GM19324 (cell line): ENCODE measurements at regions not wholly inside any gene's neighbourhood (a gene's known extent, or its start where the extent isn't known, plus 50 kb on each side); places are given as distances from the start of the nearest gene placed in this dataset.
A peak's percentile ranks its signal among the peaks of the same experiment; 100 is the strongest.

Experiments
- ATAC-seq: cut with Tn5 transposase; IDR thresholded peaks from one replicate; pipeline ENCODE4 v1.9.1; 2021; ENCODE audit warnings: mild to moderate bottlenecking, moderate library complexity; ENCODE audit not compliant: unreplicated experiment, low FRiP score

- ATAC-seq = no peak
Observed at GRCh38 chr4:100130964-100131363, 59.3 kb downstream of the DDIT4L start.

DNA sequence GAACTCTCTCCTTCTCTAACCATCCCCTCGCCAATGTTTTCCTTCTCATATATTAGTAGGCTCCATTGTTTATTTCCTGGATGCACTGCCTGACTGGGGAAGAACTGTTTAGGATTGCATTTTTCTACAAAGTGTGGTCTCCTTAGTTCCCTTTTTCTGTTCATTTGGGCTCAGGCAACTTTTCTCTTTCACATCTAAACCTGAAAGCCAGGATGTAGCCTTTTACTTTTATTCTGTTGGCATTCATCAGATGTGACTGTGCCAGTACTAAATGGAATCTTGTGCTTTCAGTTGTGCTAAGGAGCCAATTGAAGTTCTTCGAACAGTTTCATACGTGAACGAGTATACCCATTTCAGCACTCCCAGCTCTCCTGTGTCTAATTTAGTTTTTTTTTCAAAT, 59.8 kb downstream of the DDIT4L start:
- ATAC-seq = no peak

GRCh38 chr4:100129774-100130173, 60.5 kb downstream of the DDIT4L start:
- no peak for ATAC-seq

DNA sequence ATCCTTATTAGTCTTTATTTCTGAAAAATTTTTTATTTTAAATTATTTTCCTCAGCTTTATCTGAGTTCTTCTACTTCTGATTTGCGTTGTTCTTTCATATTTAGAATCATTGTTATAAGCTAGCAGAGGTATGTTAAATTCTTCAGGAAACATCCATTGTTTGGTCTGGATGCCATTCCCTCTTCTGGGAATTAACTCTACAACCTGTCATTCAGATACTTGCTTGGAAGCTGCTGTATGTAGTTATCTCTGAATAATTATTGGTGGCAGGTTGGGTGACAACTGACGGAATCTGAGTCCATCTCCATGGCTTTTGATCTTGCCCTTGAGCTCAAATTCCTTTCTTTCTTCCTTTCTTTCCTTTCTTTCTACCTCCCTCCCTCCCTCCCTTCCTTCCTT, 61.9 kb downstream of the DDIT4L start:
- no peak for ATAC-seq

DNA sequence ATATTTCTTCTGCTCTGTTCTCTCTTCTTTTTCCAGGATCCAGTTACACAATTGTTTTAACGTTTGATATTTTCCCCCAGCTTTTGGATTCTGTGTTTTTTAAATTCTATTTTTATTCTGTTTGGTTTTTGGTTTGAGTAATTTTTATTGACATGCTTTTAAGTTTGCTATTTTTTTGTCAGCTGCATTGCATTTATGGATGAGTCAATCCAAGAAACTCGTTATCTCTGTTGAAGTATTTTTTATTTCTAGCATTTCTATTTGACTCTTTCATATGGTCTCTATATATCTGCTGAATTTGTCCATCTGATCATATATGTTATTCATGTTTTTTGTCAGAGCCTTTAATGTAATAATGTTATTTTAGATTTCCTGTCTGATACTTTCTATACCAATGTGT, 65.6 kb downstream of the DDIT4L start:
- ATAC-seq = no peak

GRCh38 chr4:100118181-100118580, 72.1 kb downstream of the DDIT4L start:
- no peak for ATAC-seq

GRCh38 chr4:100117750-100118149, 72.5 kb downstream of the DDIT4L start:
- no peak for ATAC-seq

- ATAC-seq = no peak
Observed at GRCh38 chr4:100114909-100115308, 75.4 kb downstream of the DDIT4L start.

DNA sequence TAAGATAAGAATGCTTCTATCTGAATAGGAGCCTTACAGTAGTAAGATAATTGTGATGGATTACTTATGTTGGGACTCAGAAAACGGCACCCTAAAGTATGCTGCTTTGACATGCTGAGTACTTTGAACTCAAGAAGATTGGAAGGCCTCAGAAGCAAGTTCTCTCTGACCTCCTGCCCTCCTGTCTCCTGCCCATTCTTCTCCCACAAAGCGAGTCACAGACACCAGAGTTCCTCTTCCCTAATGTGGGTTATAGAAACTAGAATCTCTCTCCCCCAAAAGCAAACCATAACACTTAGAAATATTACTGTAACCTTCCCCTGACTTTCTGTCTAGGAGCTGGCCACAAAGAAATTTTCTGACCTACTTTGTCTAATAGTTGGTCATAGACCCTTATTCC, 76.5 kb downstream of the DDIT4L start:
- no peak for ATAC-seq

DNA sequence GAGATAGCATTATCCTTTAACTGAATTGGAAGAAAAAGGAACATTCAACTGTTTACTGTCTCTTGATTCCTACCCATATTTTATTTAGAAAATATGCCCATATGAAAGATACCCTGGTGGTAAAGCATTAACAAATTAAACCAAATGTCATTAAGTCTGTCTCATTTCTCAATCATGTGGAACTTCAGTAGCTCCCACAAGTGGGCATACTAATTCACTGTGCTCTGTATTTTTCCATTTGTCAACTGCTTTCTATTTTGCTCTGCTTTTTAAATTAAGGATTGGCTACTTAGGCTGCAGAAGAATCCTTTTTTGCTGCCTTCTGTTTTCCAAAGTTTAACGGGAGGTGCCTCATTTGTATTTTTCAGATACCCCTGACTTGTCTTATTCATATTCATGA, 77.2 kb downstream of the DDIT4L start:
- ATAC-seq = no peak

- no peak for ATAC-seq
Observed at GRCh38 chr4:100109921-100110320, 80.3 kb downstream of the DDIT4L start.

- no peak for ATAC-seq
Observed at GRCh38 chr4:100108869-100109268, 81.4 kb downstream of the DDIT4L start.

DNA sequence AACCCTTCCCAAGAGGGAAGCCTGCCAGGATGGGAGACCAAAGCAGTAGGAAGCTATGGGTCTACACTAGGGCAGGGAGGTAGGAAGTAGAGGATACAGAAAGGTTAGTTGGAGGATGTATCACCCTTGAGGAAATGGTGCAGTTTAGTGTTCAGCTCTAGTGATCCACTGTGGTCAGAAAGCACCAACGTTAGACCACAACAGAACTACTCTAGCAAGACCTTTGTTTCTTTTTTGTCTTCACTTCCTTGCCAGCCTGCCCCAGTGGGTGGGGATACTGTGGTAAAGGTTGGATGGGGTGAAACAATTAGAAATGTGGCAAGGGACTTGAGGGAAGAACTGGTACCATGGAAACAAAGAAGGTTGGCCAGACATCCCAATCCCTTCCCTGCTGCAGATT, 83.3 kb downstream of the DDIT4L start:
- peak; percentile 99 for ATAC-seq

GRCh38 chr4:100103671-100104070, 86.6 kb downstream of the DDIT4L start:
- no peak for ATAC-seq

- ATAC-seq = peak; percentile 58
Observed at GRCh38 chr4:100100985-100101384, 89.3 kb downstream of the DDIT4L start.

DNA sequence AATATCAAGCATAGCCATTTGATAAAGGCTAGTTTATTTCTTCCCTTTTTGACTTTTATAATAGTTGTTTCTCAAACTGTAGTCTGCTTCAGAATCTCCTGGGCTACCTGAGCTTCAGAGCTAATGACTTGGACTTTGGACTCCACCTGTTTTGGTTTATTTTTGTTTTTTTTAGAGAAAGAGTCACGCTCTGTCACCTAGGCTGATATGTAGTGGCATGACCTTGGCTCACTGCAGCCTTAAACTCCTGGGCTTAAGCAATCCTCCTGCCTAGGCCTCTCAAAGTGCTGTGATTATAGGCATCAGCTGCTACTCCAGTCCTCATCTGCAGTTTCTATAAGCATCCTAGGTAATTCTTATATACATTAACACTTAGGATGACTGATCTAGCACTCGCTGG, 90.5 kb downstream of the DDIT4L start:
- no peak for ATAC-seq

DNA sequence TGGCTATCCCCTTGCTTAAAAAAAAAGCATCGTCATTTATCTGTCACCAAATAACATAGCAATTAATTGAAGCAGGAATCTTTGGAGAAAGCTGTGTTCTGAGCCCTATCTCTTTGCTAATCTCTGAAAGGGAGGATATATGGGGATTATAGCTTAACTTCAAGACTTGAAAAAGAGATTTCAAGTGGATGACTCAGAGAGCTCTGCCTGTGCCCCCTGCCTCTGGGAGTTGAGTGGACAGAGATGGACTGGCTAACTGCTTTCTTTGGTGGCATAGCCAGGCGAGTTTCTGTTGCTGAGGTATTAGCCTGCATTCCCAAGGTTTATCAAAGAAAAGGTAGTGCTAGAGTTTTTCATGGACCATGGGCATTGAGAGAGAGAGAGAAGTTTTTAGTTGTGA, 91.6 kb downstream of the DDIT4L start:
- ATAC-seq = no peak

DNA sequence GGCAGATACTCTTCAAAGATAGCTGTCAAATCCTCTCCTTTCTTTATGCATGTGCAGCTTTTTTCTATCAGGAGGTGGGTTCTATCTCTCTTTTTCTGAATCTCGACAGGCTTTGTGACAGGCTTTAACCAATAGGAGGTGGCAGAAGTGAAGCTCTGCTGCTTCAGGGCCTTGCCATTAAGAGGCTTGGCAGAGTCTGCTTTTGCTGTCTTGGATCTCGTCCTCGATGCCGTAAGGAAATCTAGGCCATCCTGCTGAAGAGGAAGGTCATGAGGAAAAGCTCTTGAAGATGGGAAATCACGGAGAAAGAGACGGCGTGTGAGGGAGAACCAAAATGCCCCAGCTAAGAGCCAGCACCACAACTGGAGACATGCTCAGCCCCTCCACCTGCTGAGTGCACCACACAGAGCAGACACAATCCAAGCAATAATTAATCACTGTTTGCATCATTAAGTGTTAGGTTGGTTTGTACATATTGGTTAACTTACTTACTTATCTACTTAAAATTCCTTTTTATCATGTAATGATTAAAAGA, 92.2 kb downstream of the DDIT4L start:
- ATAC-seq = no peak

GRCh38 chr4:100095729-100096595, 94.3 kb downstream of the DDIT4L start:
- peak; percentile 81 for ATAC-seq

GRCh38 chr4:100093091-100093866, 97.0 kb downstream of the DDIT4L start:
- peak; percentile 79 for ATAC-seq

DNA sequence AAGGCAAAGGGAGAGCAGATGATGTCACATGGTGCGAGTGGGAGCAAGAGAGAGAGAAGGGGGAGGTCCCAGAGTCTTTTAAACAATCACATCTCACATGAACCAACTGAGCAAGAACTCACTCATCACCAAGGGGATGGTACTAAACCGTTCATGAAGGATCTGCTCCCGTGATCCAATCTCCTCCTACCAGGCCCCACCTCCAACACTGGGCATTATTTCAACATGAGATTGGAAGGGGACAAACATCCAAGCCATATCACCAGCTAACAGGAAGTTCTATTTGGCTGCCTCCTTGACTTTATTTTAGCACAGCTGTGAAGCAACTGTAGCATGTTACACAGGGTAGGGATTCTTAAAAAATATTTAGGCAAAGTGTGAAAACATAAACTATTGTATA, 102.5 kb downstream of the DDIT4L start:
- no peak for ATAC-seq
